Brain pericyte (primary cell): ENCODE measurements at regions not wholly inside any gene's neighbourhood (a gene's known extent, or its start where the extent isn't known, plus 50 kb on each side); places are given as distances from the start of the nearest gene placed in this dataset.
A peak's percentile ranks its signal among the peaks of the same experiment; 100 is the strongest.
"Not testable (repeated sequence)": the region's sequence is repeated elsewhere in the genome, so short reads cannot be mapped to it uniquely, and the experiment has no call there.

ENCODE experiments used
- DNase-seq: peaks from one replicate; pipeline ENCODE4 v3.0.0-alpha.2; 2012; ENCODE audit warnings: low read depth, low spot score

- DNase-seq: no peak
Observed at GRCh38 chr21:16116798-16117197, 387.0 kb downstream of the USP25 start.

DNA sequence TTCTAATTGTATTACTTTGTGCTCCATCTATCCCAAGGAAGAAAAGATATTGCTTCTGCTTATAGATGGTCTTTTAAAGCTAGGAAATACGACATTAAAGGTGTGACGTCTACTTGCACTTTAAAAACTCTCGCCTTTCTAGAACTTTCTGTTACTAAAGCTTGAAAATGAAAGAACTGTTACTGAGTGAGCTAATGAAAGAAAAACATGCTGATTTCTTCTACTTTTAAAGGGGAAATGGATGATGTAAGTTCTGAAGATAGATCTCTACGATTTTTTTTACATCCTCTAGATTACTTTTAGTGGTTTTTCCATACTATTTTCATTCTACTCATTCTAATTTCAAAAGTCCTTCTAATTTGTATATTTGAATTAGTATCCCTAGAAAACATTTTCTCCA is 387.5 kb downstream of the USP25 start:
- DNase-seq: no peak

DNA sequence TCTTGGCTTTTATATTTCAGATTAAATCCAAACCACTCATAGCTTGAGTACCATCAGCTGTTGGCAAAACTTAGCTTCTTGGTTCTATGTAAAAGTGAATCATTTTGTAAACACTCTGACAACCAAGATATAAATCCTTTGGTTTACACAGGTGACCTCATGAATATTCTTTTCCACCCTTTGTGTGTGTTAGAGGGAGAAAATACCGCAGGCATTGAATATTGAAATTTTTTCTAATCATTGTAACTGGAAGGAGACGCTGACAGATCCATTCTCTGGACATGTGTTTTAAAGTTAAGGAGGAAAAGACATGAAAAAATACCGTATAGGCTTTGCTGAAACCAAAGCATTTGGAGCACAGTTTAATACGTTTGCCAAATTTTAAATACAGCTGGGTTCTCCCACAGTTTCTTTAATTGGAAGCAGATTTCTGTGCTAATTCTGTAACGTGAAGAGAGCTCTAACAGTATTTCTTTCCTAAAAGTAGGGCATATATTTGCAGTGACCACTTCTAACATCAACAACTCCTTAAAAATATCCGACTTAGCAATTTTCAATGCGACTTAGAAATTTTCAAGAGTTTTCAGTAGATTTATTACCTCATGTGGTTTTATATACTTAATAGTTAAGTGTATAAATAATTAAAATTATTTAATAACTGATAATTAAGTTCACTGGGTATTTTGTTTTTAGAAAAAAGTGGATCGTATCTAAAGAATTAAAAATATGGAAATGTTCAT is 388.2 kb downstream of the USP25 start:
- DNase-seq: peak; percentile 69

DNA sequence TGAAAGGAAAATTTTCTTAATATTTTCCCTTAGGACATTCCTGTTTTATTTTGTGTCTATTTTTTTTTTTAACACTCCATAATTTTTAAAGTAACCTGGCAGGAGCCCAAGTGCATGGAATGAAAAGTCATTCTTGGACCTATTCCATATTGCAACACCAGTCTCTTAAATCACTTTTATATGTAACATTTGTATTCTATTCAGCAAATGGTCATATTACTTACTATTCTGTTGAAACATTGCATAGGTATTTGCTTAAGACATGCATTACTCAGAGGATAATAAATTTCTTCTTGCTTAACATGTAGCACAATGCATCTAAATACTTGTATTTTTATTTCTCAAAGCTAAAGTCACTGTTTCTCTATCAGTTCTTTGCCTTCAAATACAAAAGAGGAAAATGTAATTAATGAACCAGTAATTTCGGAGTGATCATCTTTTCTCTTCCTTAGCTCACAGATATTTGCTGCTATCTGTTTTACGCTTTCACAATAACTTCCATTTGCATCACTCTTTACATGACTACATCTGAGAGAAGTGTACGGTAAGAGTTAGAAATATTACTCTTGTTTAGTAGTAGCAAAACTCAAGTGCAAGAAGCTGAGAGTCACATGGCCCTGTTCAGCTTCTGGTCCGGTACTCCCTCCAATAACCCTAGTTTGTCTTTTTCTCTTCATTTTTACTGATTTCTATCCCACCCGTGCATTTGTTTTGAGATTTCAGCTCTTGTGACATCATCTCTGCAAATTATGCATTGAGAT is 394.8 kb downstream of the USP25 start:
- DNase-seq: peak; percentile 27

DNA sequence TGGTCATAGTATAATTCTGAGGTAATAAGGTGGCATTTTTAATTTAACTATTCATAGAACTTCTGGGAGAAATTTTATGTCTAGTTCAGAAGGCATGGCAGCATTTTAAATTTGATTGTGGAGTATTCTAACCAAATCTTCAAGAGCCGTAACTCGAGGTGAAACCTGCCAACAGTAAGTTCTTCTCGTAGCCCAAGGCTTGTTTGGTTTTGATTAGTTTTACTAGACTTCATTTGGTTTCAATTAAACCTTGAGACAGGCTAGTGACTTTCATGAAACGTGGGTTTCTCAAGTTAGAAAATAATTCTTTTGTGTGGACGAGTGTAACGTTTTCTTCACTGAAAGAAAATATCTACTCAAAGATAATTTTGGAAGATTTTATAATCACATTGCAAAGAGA is 395.5 kb downstream of the USP25 start:
- no peak for DNase-seq

DNA sequence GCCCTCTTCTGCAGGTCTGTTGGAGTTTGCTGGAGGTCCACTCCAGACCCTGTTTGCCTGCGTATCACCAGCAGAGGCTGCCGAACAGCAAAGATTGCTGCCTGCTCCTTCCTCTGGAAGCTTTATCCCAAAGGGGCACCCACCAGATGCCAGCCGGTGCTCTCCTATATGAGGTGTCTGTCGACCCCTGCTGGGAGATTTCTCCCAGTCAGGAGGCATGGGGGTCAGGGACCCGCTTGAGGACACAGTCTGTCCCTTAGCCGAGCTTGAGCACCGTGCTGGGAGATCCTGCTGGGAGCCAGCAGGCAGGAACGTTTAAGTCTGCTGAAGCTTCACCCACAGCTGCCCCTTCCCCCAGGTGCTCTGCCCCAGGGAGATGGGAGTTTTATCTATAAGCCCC is 402.7 kb downstream of the USP25 start:
- DNase-seq: not testable (repeated sequence)

- no peak for DNase-seq
Observed at GRCh38 chr21:16133248-16133647, 403.5 kb downstream of the USP25 start.

DNA sequence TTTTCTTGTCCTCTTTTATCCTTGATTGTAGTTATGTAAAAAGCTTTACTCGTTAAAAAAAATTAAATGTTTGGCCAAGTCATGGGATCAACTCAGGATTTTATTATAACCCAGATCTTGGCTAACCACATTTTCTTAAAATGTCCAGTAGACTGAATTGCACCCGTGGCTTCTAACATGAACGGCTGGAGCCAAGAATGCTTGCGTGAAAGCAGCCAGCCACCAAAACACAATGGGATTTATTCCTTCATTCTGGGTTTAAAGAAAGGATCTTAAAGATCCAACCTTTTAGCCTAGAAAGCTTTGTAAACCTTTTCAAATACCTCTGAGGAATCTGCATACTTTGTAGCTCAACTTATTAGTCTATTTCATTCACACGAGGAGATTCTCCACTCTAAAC is 404.4 kb downstream of the USP25 start:
- no peak for DNase-seq

DNA sequence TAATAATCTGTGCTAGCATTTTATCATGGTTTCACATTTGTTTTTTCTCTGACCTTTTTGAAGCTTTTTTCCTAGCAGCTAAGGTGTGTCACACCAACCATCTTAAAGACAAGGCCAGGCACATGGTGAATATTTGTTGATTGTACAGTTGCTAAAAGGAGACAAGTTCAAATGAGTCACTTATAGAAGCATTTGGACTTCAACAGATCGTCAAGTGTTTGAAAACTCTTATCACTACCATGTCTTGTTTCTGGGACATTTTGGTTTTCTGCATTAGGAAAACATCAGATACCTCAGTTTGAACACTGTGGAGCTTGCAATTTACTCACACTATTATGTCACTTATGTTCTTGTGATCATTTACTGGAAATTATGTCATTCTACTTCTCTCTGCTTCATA is 407.3 kb downstream of the USP25 start:
- no peak for DNase-seq

- no peak for DNase-seq
Observed at GRCh38 chr21:16145052-16145451, 415.3 kb downstream of the USP25 start.

GRCh38 chr21:16145479-16145878 is 415.7 kb downstream of the USP25 start:
- no peak for DNase-seq

DNA sequence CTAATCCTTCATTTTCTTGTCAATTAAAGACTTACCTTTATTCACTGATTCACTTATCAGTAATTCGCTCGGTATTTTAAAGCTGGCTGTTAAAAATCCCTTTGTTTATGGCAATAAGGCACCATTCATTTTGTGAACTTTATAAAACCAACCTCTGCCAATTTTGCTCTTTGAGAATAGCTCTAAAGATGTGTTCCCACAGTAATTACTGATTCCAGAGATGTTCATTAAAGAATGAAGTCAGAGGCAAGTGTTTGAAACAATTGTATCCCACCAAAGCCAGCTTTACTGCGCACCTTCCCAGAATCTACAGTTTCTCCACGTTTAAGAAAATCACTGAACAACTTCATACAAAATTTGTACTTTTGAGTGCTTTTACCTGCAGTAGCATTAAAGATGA is 424.5 kb downstream of the USP25 start:
- DNase-seq: no peak

GRCh38 chr21:16154951-16155635 is 425.3 kb downstream of the USP25 start:
- no peak for DNase-seq

GRCh38 chr21:16156841-16157489 is 427.2 kb downstream of the USP25 start:
- DNase-seq: no peak

- no peak for DNase-seq
Observed at GRCh38 chr21:16159213-16159970, 429.6 kb downstream of the USP25 start.

DNA sequence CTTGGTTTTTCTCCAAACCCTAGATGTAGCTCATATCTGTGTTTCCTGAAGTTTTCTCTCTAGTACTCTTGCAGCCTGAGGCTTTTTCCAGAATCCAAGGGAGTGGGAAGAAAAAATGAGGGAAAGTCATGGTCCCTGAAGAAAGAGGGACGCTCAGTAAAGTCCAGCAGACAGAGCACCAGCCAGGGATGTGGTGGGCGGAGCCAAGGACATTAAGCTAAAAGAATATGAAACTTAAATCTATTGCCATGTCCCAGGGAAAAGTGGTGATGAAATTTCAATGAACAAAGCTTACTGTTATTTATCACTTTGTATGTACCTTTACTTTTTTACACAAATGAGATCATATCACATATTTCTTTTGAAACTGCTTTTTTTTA is 430.2 kb downstream of the USP25 start:
- DNase-seq: no peak

GRCh38 chr21:16162953-16163352 is 433.2 kb downstream of the USP25 start:
- DNase-seq: no peak

DNA sequence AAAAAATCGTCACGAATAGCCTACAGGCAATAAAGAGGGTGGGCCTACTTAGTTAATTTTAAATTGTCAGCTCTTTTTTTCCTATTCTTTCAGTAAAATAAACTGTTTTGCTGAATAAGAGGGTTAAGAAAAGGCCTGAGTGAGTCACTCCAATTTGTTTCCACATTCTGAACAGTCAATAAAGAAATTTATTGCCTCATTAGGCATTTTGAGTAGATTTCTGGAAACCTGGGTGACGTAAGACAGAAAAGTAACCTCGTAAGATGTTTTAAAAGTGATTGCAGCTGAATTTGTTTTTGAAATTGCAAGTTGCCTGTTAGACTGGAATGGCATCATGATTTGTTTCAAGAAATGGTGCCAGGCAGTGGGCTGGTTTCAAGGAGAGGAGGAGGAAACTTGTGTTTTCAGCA is 439.3 kb downstream of the USP25 start:
- no peak for DNase-seq

GRCh38 chr21:16169779-16170178 is 440.0 kb downstream of the USP25 start:
- DNase-seq: no peak

- DNase-seq: no peak
Observed at GRCh38 chr21:16176570-16176969, 446.8 kb downstream of the USP25 start.

DNA sequence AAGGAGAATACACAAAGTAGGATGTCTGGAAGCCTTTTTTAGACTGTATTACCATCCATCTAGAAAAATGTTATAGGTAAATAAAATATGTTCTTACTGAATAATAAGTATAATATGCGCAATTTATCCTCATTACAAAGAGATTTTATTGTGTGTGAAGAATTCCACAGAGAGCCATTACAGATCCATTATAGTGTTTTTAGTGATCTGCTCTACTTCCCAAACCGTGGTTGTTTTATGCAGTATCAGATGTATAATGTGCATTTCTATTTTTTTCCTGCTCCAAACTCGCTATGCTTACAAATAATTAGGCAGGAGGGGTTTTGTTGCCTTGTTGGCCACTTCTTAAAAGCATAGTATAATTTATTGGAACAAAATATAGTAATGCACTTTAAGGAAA is 447.8 kb downstream of the USP25 start:
- no peak for DNase-seq
